Activated T-cell treated with anti-CD3 and anti-CD28 coated beads, Interleukin-2, amount 50 U/mL, for 4 hours (primary cell): ENCODE measurements at regions not wholly inside any gene's neighbourhood (a gene's known extent, or its start where the extent isn't known, plus 50 kb on each side); places are given as distances from the start of the nearest gene placed in this dataset.

ENCODE experiments used
- ATAC-seq, 2 donors: fragments of 200-7000 bp; cut with Tn5 transposase; one replicate each; pipeline ENCODE4 v1.10.0; 2021
- DNase-seq: peaks from one replicate; pipeline ENCODE4 v3.0.0-alpha.2; 2020
- H3K27me3 Mint-ChIP-seq: one replicate; pipeline ENCODE4 v1.8.0; 2021; ENCODE audit warnings: low read depth, mixed read lengths
- H3K36me3 Mint-ChIP-seq: one replicate; pipeline ENCODE4 v1.8.0; 2022; ENCODE audit warnings: mixed read lengths; ENCODE audit not compliant: insufficient read depth
- H3K4me1 Mint-ChIP-seq: one replicate; pipeline ENCODE4 v1.8.0; 2021; ENCODE audit warnings: low read depth, mixed read lengths
- H3K4me3 Mint-ChIP-seq: one replicate; pipeline ENCODE4 v1.8.0; 2021; ENCODE audit warnings: mild to moderate bottlenecking, moderate library complexity, mixed read lengths
- H3K9me3 Mint-ChIP-seq: one replicate; pipeline ENCODE4 v1.8.0; 2021; ENCODE audit warnings: mixed read lengths

DNA sequence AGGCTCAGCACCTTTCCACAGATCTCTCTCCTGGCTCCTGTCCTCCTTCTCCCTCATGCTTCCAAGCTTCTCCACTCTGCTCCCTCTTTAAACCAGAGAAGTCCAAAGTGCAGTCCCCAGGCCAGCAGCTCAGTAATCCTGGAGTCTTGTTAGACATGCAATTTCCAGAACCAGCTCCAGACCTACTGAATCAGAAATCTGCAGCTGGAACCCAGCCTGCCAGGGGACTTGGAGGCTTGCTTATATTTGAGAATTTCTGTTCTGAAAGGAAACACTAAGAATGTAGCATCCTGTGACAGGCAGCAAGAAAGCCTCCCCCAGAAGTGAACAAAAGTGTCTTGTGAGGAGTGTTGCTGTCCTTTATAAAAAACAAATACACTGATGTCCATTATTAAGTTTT is 438.1 kb downstream of the BCKDHB start:
- Mint-ChIP-seq H3K4me3 (no peak overlapping the region), H3K27me3 (peaks cover 6% of the 10 kb centered on the region), H3K4me1 (no peaks in the 10 kb centered on the region), H3K9me3 (no peaks in the 10 kb centered on the region), H3K36me3 (no peaks in the 10 kb centered on the region)
- ATAC-seq: no peak
- DNase-seq: no peak

GRCh38 chr6:80543598-80544222 is 437.2 kb downstream of the BCKDHB start:
- Mint-ChIP-seq H3K4me1 (no peaks in the 10 kb centered on the region), H3K4me3 (no peak overlapping the region), H3K27me3 (peaks cover 6% of the 10 kb centered on the region), H3K36me3 (no peaks in the 10 kb centered on the region), H3K9me3 (no peaks in the 10 kb centered on the region)
- ATAC-seq (no peak), DNase-seq (no peak)

GRCh38 chr6:80543151-80543550 is 436.7 kb downstream of the BCKDHB start:
- DNase-seq (no peak), ATAC-seq (no peak)
- Mint-ChIP-seq H3K9me3 (no peaks in the 10 kb centered on the region), H3K4me3 (no peak overlapping the region), H3K27me3 (peaks cover 6% of the 10 kb centered on the region), H3K4me1 (no peaks in the 10 kb centered on the region), H3K36me3 (no peaks in the 10 kb centered on the region)

- DNase-seq (no peak), ATAC-seq (no peak)
- peaks cover 6% of the 10 kb centered on the region for H3K27me3 Mint-ChIP-seq
- H3K4me3 Mint-ChIP-seq: no peak overlapping the region
- H3K36me3 Mint-ChIP-seq: no peaks in the 10 kb centered on the region
- no peaks in the 10 kb centered on the region for H3K9me3 Mint-ChIP-seq
- H3K4me1 Mint-ChIP-seq: no peaks in the 10 kb centered on the region
Measured at GRCh38 chr6:80541886-80542285, 435.4 kb downstream of the BCKDHB start.

DNA sequence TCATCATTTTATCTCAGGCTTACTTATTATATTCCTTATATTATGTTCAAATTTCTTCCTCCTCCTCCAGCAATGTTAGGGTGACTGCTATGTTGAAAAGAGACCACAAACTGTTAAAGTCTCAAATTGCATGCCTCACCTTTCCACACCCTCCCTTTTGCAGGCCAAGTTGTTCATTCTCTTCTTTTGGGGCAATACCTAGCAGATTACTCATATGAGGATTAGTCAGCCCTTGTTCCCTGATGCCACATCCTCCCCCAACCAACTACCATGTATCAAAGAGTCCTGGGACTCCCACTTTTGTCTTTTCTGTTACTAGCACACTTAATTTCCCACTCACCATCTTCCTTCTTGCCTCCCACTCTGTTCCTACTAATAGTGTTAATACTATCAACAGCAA is 434.7 kb downstream of the BCKDHB start:
- H3K4me3 Mint-ChIP-seq: no peak overlapping the region
- ATAC-seq: peak in 1 of 2 donors; percentile 28
- no peaks in the 10 kb centered on the region for H3K36me3 Mint-ChIP-seq
- DNase-seq: no peak
- no peaks in the 10 kb centered on the region for H3K9me3 Mint-ChIP-seq
- H3K27me3 Mint-ChIP-seq: peaks cover 6% of the 10 kb centered on the region
- H3K4me1 Mint-ChIP-seq: no peaks in the 10 kb centered on the region

GRCh38 chr6:80540700-80541099 is 434.2 kb downstream of the BCKDHB start:
- no peak for ATAC-seq
- Mint-ChIP-seq H3K36me3 (no peaks in the 10 kb centered on the region), H3K27me3 (peaks cover 6% of the 10 kb centered on the region), H3K4me3 (no peak overlapping the region), H3K9me3 (peaks cover under 1% of the 10 kb centered on the region), H3K4me1 (no peaks in the 10 kb centered on the region)
- DNase-seq: no peak

DNA sequence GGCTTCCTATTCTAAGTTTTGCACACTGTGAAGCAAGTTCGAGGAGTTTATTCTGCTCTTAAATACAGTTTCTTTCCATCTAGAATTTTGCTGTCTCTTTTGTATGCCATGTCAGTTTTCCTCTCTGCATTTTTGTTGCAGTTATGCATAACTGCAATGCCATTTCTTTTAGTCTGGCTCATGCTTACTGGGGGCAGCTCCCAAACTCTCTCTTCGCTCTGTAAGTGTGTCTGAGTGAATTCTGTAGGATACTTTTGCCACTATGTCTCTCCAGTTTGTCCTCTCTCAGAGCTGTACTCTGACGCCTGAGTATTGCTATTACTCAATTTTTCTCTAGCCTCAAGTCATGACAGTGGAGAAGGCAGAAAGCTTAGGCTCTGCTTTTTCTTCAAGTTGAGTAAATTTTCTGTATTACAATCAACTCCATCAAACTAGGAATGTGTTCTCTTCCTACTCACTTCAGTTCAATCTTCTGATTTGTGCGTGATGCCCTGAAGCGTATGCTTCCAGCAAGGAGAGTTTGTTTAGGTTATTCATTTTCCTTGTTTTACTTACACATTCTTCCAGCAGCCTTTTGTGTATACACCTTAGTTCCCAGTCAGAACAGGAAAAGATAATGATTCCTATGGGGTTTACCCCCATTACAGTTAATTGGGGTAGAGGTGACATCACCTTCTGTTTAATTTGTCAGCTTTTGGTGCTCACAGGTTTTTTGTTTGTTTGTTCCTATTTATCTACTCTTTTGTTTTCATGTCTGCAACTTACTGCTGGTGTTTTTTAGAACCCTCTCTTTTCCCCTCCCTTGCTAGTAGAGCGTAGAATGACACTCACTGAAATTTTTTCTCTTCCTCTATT is 430.9 kb downstream of the BCKDHB start:
- peaks cover 3% of the 10 kb centered on the region for H3K9me3 Mint-ChIP-seq
- no peak for ATAC-seq
- no peaks in the 10 kb centered on the region for H3K4me1 Mint-ChIP-seq
- DNase-seq: no peak
- peaks cover 6% of the 10 kb centered on the region for H3K27me3 Mint-ChIP-seq
- no peak overlapping the region for H3K4me3 Mint-ChIP-seq
- H3K36me3 Mint-ChIP-seq: no peaks in the 10 kb centered on the region

- Mint-ChIP-seq H3K4me1 (no peaks in the 10 kb centered on the region), H3K27me3 (peaks cover 6% of the 10 kb centered on the region), H3K9me3 (peaks cover 3% of the 10 kb centered on the region), H3K36me3 (no peaks in the 10 kb centered on the region), H3K4me3 (no peak overlapping the region)
- no peak for DNase-seq
- no peak for ATAC-seq
Measured at GRCh38 chr6:80535914-80536565, 429.6 kb downstream of the BCKDHB start.

DNA sequence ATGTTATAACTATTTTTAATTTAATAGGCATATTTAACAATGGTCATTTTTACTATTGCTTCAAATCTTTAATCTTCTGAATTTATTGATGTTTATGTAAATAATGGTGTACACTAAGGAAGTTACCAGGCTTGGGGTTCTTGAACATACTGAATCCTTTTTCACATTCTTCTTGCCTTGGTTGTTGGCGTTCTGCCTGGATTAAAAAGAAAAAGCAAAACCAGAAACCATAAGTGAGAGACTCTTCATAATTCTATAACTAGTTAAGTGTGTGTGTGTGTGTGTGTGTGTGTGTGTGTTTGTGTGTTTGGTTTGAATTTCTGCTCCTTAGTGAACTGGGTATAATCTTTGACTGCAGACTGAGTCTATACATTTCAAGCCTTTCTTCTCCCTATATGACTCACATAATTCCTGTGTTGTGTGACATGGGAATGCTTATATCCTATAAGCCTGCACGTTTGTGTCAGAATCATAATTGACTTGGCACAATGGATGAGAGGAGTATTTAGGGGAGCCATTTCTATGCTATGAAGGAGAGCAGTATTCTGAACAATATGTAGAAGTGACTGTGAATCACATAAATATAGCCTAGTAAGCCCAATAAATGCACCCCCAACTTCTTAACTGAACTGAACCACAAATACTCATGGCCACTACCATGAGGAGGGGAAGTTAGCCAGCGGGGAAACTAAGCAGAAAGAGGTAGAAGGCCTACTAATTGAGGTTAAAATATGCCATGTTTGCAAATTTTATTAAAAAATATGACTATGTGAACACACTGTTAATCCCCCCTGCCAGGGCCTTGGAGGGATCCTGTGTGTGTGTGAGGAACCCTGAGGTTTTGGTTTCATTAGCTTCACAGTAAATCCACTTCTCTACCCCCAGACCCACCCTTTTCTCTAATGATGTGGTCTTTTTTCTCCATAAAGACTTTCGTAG is 425.5 kb downstream of the BCKDHB start:
- Mint-ChIP-seq H3K36me3 (no peaks in the 10 kb centered on the region), H3K4me1 (no peaks in the 10 kb centered on the region), H3K9me3 (peaks cover 3% of the 10 kb centered on the region), H3K27me3 (no peaks in the 10 kb centered on the region), H3K4me3 (no peak overlapping the region)
- no peak for DNase-seq
- ATAC-seq: no peak

DNA sequence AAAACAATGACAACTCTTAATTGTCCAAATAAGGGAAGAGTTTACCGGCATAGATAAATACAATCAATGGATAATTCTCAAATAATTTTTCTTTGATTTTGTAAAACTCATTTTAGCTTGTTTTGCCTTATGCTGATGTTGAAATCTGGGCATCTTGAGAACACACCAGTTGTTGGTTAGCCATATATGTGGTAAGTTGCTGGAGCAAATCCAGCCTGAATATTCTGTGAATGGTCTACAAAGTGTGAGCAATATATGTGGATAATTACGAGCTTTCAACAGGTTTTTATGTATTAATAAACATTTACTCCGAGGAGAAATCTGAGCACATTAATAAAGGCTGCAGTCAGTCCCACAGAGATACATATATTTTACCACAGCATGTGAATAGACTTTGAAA is 423.6 kb downstream of the BCKDHB start:
- Mint-ChIP-seq H3K4me3 (no peak overlapping the region), H3K9me3 (no peaks in the 10 kb centered on the region), H3K36me3 (no peaks in the 10 kb centered on the region), H3K4me1 (no peaks in the 10 kb centered on the region), H3K27me3 (peaks cover 1% of the 10 kb centered on the region)
- ATAC-seq (no peak), DNase-seq (no peak)

DNA sequence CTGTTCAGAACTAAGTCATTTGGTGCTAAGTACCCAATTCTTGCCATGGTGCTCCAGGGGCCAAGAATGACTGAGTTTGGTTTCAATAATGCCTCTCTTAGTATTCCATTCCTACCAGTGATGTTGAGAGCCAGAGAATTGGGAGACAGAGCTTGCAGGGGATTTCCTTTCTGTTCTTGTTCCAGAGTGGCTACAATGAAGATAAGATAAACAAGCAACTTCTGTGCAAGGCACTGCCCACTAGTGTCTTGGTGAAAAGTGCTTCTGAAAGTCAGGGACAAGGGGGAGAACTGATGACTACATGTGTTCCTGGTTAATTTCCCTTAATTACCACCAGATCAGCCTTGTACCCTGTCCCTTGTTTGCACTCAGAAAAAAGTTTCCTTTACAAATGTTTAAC is 421.6 kb downstream of the BCKDHB start:
- Mint-ChIP-seq H3K36me3 (no peaks in the 10 kb centered on the region), H3K4me1 (no peaks in the 10 kb centered on the region), H3K9me3 (no peaks in the 10 kb centered on the region), H3K4me3 (no peak overlapping the region), H3K27me3 (peaks cover 1% of the 10 kb centered on the region)
- DNase-seq (no peak), ATAC-seq (no peak)

DNA sequence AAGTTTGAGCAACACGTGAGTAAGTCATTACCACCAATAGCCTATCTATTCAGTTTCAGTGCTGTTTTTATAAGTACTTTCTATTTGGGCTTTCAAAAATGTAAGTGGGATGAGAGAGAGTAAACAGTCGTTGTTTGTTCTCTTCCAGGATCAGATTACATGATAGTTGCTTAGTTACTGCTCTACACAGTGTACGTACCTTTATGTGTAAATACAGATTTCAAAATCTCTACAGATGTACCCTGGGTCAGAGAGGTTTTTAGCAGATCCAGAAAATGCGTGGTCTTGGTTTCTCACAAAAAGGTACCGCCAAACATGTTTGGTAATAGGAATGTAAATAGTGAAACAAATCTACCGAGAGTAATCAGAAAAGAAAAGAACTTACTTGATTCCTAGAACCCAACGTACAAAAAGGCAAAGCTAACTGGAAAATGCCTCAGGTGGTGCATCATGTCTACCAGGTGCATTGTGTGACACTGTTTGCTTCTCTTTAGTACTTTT is 421.1 kb downstream of the BCKDHB start:
- Mint-ChIP-seq H3K36me3 (no peaks in the 10 kb centered on the region), H3K9me3 (no peaks in the 10 kb centered on the region), H3K4me1 (no peaks in the 10 kb centered on the region), H3K4me3 (no peak overlapping the region), H3K27me3 (peaks cover 1% of the 10 kb centered on the region)
- ATAC-seq (no peak), DNase-seq (no peak)

GRCh38 chr6:80523531-80523997 is 417.1 kb downstream of the BCKDHB start:
- no peak for DNase-seq
- Mint-ChIP-seq H3K36me3 (no peaks in the 10 kb centered on the region), H3K4me3 (no peak overlapping the region), H3K9me3 (no peaks in the 10 kb centered on the region), H3K4me1 (no peaks in the 10 kb centered on the region), H3K27me3 (peaks cover 1% of the 10 kb centered on the region)
- no peak for ATAC-seq

DNA sequence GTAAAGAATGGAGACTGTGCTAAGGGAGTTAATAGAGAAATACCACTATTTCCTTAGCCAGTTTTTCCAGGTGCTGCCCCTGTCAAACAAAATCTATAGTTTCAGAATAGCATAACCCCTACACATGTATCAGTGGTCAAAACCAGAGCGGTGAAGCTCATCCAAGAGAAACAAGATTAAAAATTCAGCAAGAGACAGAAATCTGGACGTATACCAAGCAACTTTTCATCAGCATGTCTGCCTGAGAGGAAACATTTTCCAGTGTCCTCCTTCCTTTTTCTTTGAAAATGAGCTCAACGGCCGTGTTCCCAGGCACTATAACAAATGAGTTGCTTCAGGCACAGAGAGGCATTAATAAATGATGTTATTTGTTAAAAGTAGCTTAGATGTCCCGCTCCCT is 416.5 kb downstream of the BCKDHB start:
- no peaks in the 10 kb centered on the region for H3K36me3 Mint-ChIP-seq
- no peak for DNase-seq
- ATAC-seq: no peak
- H3K4me1 Mint-ChIP-seq: no peaks in the 10 kb centered on the region
- H3K27me3 Mint-ChIP-seq: peaks cover 1% of the 10 kb centered on the region
- no peak overlapping the region for H3K4me3 Mint-ChIP-seq
- no peaks in the 10 kb centered on the region for H3K9me3 Mint-ChIP-seq
